OCI-LY7 (cell line): ENCODE measurements at regions not wholly inside any gene's neighbourhood (a gene's known extent, or its start where the extent isn't known, plus 50 kb on each side); places are given as distances from the start of the nearest gene placed in this dataset.

Experiments
- BruUV-seq: library from RNA; stranded (reverse); fragments of 400-500 nt; replicated peaks from 2 replicates; lab custom pipeline; 2021; lab: Mats Ljungman, UMichigan
- CTCF ChIA-PET: fragments of 300-600 bp; sonication (Branson Sonifier 250); formaldehyde crosslinking; loops from one replicate; lab custom pipeline; 2022; ENCODE audit warnings: antibody characterized with exemption; ENCODE audit not compliant: unreplicated experiment; lab: Charles Lee
- POLR2A ChIA-PET: fragments of 300-600 bp; sonication (Branson Sonifier 250); formaldehyde crosslinking; loops from one replicate; lab custom pipeline; 2022; ENCODE audit warnings: antibody characterized with exemption; lab: Charles Lee
- DNase-seq: peaks from one replicate; pipeline ENCODE4 v3.0.0-alpha.2; 2015; ENCODE audit warnings: low spot score
- H2AFZ ChIP-seq: fragments of 200-600 bp; sonication (generic), shearing (Covaris generic); 2 replicates; pipeline ENCODE4 v1.6.1; 2014; ENCODE audit warnings: mild to moderate bottlenecking, antibody characterized with exemption, low read length, moderate library complexity
- H3K27ac ChIP-seq: fragments of 200-600 bp; sonication (generic); 2 replicates; pipeline ENCODE4 v1.5.1; 2014; ENCODE audit warnings: mixed run types, low read depth, mild to moderate bottlenecking, moderate library complexity, low read length, inconsistent platforms; ENCODE audit not compliant: poor library complexity, severe bottlenecking
- H3K36me3 ChIP-seq: fragments of 200-600 bp; sonication (generic); 2 replicates; pipeline ENCODE4 v1.6.1; 2014; ENCODE audit warnings: mild to moderate bottlenecking, antibody characterized with exemption, low read length, moderate library complexity, mixed read lengths; ENCODE audit not compliant: insufficient read depth
- H3K4me1 ChIP-seq: fragments of 200-600 bp; sonication (generic); 2 replicates; pipeline ENCODE4 v1.5.1; 2014; ENCODE audit warnings: mild to moderate bottlenecking, low read length; ENCODE audit not compliant: insufficient read depth, poor library complexity, severe bottlenecking
- H3K4me2 ChIP-seq: fragments of 200-600 bp; sonication (generic); 2 replicates; pipeline ENCODE4 v1.6.1; 2014; ENCODE audit warnings: mild to moderate bottlenecking, low read length
- H3K4me3 ChIP-seq: fragments of 200-600 bp; sonication (generic); 2 replicates; pipeline ENCODE4 v1.5.1; 2014; ENCODE audit warnings: mild to moderate bottlenecking, low read depth, low read length; ENCODE audit not compliant: poor library complexity, severe bottlenecking
- H3K79me2 ChIP-seq: fragments of 200-600 bp; sonication (generic); 2 replicates; pipeline ENCODE4 v1.6.1; 2016; ENCODE audit warnings: low read depth, mild to moderate bottlenecking, low read length, moderate library complexity, mixed read lengths; ENCODE audit not compliant: insufficient read depth
- H3K9me2 ChIP-seq: fragments of 200-600 bp; sonication (generic); 2 replicates; pipeline ENCODE4 v1.6.1; 2016; ENCODE audit warnings: mild to moderate bottlenecking, low read length, mixed read lengths; ENCODE audit not compliant: insufficient read depth
- H3K9me3 ChIP-seq: fragments of 200-600 bp; sonication (generic); 2 replicates; pipeline ENCODE4 v1.6.1; 2014; ENCODE audit warnings: mild to moderate bottlenecking, mixed run types, low read length, mixed read lengths
- H4K20me1 ChIP-seq: fragments of 200-600 bp; sonication (generic); 2 replicates; pipeline ENCODE4 v1.6.1; 2014; ENCODE audit warnings: mild to moderate bottlenecking, antibody characterized with exemption, low read length, moderate library complexity, mixed read lengths; ENCODE audit not compliant: insufficient read depth
- EZH2phosphoT487 ChIP-seq: fragments of 200-600 bp; sonication (generic); IDR thresholded peaks from 2 replicates; pipeline ENCODE4 v1.6.1; 2018; ENCODE audit warnings: low read depth, borderline replicate concordance, mild to moderate bottlenecking, mixed run types, antibody characterized with exemption, low read length, moderate library complexity, mixed read lengths
- intact Hi-C: fragments of 100-400 bp; cut with micrococcal nuclease; formaldehyde crosslinking; loops from one replicate; pipeline ENCODE4 v1.10.0; 2022; ENCODE audit not compliant: unreplicated experiment
- TF ChIP-seq, protein P1 (sequence below): fragments of 200-600 bp; sonication (generic); conservative IDR thresholded peaks from 2 replicates; pipeline ENCODE4 v1.5.1; 2014; ENCODE audit warnings: mild to moderate bottlenecking, antibody characterized with exemption, low read length, moderate library complexity, mixed read lengths

DNA sequence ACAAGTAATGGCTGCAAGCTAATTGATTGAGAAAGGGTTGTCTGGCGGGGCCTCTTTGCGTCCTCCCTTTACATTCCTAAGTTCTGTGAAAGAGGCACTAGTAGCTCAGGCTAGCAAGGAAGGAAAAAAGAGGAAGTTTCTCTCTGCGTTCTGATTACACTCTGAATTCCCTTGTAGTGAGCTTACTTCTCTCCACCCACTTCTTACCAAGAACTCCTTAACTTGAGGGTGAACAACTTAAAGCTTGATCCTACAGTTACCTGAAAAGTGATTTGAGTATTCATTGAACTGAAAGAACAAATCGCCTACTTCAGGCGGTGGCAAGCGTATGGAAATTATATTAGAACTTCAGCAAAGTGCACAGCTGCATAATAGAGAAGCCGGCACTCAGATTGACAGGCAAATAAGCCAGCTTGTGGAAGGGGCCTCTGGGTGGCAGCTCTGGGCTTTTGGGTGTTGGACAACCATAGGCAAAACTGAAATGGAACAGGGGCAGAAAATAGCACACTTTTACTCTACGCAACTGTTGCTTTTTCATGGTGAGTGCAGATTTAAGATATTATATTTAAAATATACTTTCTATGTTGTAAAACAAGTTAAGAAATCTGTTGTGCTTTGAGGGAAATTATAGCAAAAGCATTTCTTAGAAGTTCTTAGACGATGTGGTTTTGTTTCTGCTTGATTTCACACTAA is 464.5 kb downstream of the USP25 start:
- no peak overlapping the region for H3K27ac ChIP-seq
- ChIA-PET POLR2A (interaction anchor here (0.7 to 1.0 kb wide), 4 partner anchors 18 to 385 kb away, joined by 3 to 4 read pairs (median 4); no protein-coding TSS in a partner anchor), CTCF (no interaction called here)
- BruUV-seq = no TSS peak
- no peaks in the 10 kb centered on the region for H3K36me3 ChIP-seq
- intact Hi-C loops = no loop called here
- no peaks in the 10 kb centered on the region for H3K9me2 ChIP-seq
- H3K4me2 ChIP-seq = no peak overlapping the region
- no peak overlapping the region for H2AFZ ChIP-seq
- no peaks in the 10 kb centered on the region for H3K79me2 ChIP-seq
- no peaks in the 10 kb centered on the region for H3K9me3 ChIP-seq
- peak; percentile 6 for DNase-seq
- TF ChIP-seq EZH2phosphoT487 = no peak
- TF ChIP-seq, protein P1, sequence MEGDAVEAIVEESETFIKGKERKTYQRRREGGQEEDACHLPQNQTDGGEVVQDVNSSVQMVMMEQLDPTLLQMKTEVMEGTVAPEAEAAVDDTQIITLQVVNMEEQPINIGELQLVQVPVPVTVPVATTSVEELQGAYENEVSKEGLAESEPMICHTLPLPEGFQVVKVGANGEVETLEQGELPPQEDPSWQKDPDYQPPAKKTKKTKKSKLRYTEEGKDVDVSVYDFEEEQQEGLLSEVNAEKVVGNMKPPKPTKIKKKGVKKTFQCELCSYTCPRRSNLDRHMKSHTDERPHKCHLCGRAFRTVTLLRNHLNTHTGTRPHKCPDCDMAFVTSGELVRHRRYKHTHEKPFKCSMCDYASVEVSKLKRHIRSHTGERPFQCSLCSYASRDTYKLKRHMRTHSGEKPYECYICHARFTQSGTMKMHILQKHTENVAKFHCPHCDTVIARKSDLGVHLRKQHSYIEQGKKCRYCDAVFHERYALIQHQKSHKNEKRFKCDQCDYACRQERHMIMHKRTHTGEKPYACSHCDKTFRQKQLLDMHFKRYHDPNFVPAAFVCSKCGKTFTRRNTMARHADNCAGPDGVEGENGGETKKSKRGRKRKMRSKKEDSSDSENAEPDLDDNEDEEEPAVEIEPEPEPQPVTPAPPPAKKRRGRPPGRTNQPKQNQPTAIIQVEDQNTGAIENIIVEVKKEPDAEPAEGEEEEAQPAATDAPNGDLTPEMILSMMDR = no peak
- H4K20me1 ChIP-seq = no peaks in the 10 kb centered on the region
- no peaks in the 10 kb centered on the region for H3K4me1 ChIP-seq
- no peak overlapping the region for H3K4me3 ChIP-seq

DNA sequence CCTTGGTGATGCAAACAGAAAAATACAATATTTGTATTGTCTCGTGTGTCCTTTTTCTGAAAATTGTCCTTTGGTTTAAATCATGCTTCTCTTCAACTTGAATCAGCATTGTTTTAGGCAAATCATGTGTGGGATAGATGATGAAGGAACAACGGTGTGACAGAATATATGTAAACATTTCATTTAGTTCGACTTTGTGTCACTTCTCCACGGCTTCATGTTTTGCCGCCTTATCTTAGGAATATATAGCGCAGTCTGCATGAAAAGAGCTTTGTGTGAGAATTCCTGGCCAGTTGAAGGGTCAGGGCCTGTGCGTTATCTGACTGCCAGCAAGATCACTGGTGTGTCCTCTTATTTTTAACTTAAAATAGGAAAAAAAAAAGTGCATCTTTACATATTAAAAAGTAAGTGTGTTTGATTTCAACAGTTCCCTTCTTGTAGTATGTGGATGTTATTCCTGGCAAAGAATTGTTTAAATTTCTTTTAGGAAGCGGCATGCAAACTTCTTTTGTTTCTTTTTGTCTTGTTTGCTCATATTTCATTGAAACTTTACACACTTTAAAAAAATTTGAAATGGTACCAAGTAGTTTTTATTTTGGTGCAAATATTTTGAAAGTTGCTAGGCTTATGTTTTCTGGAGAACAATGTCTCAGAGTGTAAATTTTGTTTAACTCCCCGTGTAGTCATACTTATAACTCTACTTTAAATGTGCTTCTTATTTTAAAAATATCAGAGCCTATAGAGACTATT is 465.2 kb downstream of the USP25 start:
- H3K4me3 ChIP-seq = no peak overlapping the region
- no TSS peak for BruUV-seq
- ChIA-PET CTCF (no interaction called here), POLR2A (interaction anchor here (1.0 kb wide), 1 partner anchor 18 kb away, joined by 3 read pairs; no protein-coding TSS in a partner anchor)
- H3K27ac ChIP-seq = no peak overlapping the region
- H3K4me2 ChIP-seq = no peak overlapping the region
- H3K9me3 ChIP-seq = no peaks in the 10 kb centered on the region
- no peak overlapping the region for H2AFZ ChIP-seq
- no peaks in the 10 kb centered on the region for H3K4me1 ChIP-seq
- intact Hi-C loops = no loop called here
- DNase-seq = no peak
- H3K9me2 ChIP-seq = no peaks in the 10 kb centered on the region
- H3K36me3 ChIP-seq = no peaks in the 10 kb centered on the region
- H3K79me2 ChIP-seq = no peaks in the 10 kb centered on the region
- H4K20me1 ChIP-seq = no peaks in the 10 kb centered on the region
- TF ChIP-seq, protein P1 = no peak
- no peak for TF ChIP-seq EZH2phosphoT487

DNA sequence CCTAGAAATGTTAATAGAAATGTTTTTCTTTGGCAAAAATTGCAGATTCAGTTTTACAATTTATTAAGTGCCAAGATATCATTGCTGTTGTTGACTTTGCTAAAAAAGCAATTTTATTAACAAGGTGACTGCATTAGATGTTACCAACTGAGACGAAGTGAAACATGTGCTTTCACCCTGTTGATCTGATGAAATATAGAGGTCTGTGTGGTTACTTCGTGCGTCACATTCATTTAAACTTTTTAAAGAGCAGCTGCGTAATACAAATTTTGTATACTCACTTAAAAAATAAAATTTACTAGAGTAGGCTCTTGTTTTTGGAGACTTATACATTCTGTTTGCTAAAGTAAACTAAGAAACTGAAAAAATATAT is 465.7 kb downstream of the USP25 start:
- no peaks in the 10 kb centered on the region for H3K4me1 ChIP-seq
- H3K9me3 ChIP-seq = no peaks in the 10 kb centered on the region
- no peak overlapping the region for H2AFZ ChIP-seq
- no peaks in the 10 kb centered on the region for H3K9me2 ChIP-seq
- H3K36me3 ChIP-seq = no peaks in the 10 kb centered on the region
- no peak for DNase-seq
- H3K4me3 ChIP-seq = no peak overlapping the region
- ChIA-PET POLR2A (interaction anchor here (0.7 kb wide), 1 partner anchor 13 kb away, joined by 4 read pairs; no protein-coding TSS in a partner anchor), CTCF (no interaction called here)
- H3K79me2 ChIP-seq = no peaks in the 10 kb centered on the region
- BruUV-seq = no TSS peak
- H3K4me2 ChIP-seq = no peak overlapping the region
- no peaks in the 10 kb centered on the region for H4K20me1 ChIP-seq
- TF ChIP-seq, protein P1 = no peak
- TF ChIP-seq EZH2phosphoT487 = no peak
- H3K27ac ChIP-seq = no peak overlapping the region
- intact Hi-C loops = no loop called here
